ENCODE measurements at regions not wholly inside any gene's neighbourhood (a gene's known extent, or its start where the extent isn't known, plus 50 kb on each side); places are given as distances from the start of the nearest gene placed in this dataset.

GRCh38 chr10:130717083-130717482 is 580.9 kb downstream of the GLRX3 start:
- Histone ChIP-seq H2BK15ac (ENCODE audit: low read depth, low read length) (no peak overlapping the region), H3K79me1 (ENCODE audit: low read depth in 1 of 2, low read length in 2 of 2) (no peaks in the 10 kb centered on the region), H3K9me1 (ENCODE audit: insufficient read depth, low read length) (no peaks in the 10 kb centered on the region), H3K4me1 (ENCODE audit: control insufficient read depth, insufficient read depth, low read length) (no peaks in the 10 kb centered on the region), H3K9me3 (ENCODE audit: control insufficient read depth, insufficient read depth, low read length) (peaks cover 45% of the 10 kb centered on the region), H3K9ac (ENCODE audit: low read depth, low read length) (no peak overlapping the region), H3K23ac (ENCODE audit: low read depth, low read length) (no peak overlapping the region), H3K4me3 (ENCODE audit: insufficient read depth, low read depth, low read length) (no peak overlapping the region), H4K5ac (ENCODE audit: low read depth, low read length) (no peak overlapping the region), H3K36me3 (ENCODE audit: control insufficient read depth, insufficient read depth, low read length) (no peaks in the 10 kb centered on the region), H3K27ac (ENCODE audit: insufficient read depth, low read length) (no peak overlapping the region), H3K4ac (ENCODE audit: low read depth, low read length) (no peak overlapping the region), H2AK9ac (replicated peaks; ENCODE audit: low read depth, low read length, poor library complexity) (no peak overlapping the region), H2AK5ac (ENCODE audit: low read depth, low read length) (no peak overlapping the region), H3K56ac (ENCODE audit: extremely low read depth, insufficient read depth, low read length) (no peak overlapping the region), H3K4me2 (ENCODE audit: low read depth, low read length) (no peak overlapping the region), H2BK120ac (ENCODE audit: low read depth, low read length) (no peak overlapping the region), H4K91ac (ENCODE audit: insufficient read depth, low read depth, low read length) (no peak overlapping the region), H3K18ac (ENCODE audit: low read depth, low read length) (no peak overlapping the region), H2AFZ (replicated peaks; ENCODE audit: low read length, poor library complexity) (no peak overlapping the region), H4K8ac (ENCODE audit: low read depth in 2 of 2, low read length in 2 of 2) (no peak overlapping the region), H3K14ac (replicated peaks; ENCODE audit: low read depth, low read length) (no peak overlapping the region), H4K20me1 (ENCODE audit: insufficient read depth, low read length) (no peaks in the 10 kb centered on the region), H2BK20ac (ENCODE audit: low read depth, low read length) (no peak overlapping the region), H2BK5ac (ENCODE audit: low read depth, low read length, poor library complexity, severe bottlenecking) (no peak overlapping the region), H3K27me3 (ENCODE audit: control insufficient read depth, insufficient read depth, low read length) (no peaks in the 10 kb centered on the region)
- WGBS, 2 experiments (ENCODE audit: extremely low coverage in 2 of 2, insufficient read length in 1 of 2), result 74% methylated on average over 4 of the region's 7 CpGs; no CpG with 5 or more reads in 1 of the 2 experiments
- intact Hi-C loops (cut with micrococcal nuclease) (no loop called here), dilution Hi-C loops (cut with HindIII; ENCODE audit: low sequenced_read_pairs, unreplicated experiment) (no loop called here), in situ Hi-C loops (cut with MboI; ENCODE audit: low sequenced_read_pairs) (no loop called here)
- ChIA-PET POLR2A (ENCODE audit: unreplicated experiment) (no interaction called here), CTCF (no interaction called here)
- BruUV-seq (replicated peaks), result no TSS peak
- TF ChIP-seq RFX5 (IDR thresholded peaks at IDR 0.05; ENCODE audit: low read depth, low read length) (no peak), MXI1 (IDR thresholded peaks at IDR 0.05; ENCODE audit: borderline replicate concordance, low read depth, low read length) (no peak), CHD1 (IDR thresholded peaks at IDR 0.05; ENCODE audit: low read depth, low read length) (no peak), MAZ (IDR thresholded peaks at IDR 0.05; ENCODE audit: borderline replicate concordance, low read depth, low read length) (no peak), FOS (IDR thresholded peaks at IDR 0.05; ENCODE audit: low read depth, low read length) (no peak), RAD21 (IDR thresholded peaks at IDR 0.05; ENCODE audit: low read length) (no peak), RCOR1 (IDR thresholded peaks at IDR 0.05; ENCODE audit: insufficient replicate concordance, low read length) (no peak), POLR2A (IDR thresholded peaks at IDR 0.05; ENCODE audit: low read depth, low read length) (no peak), CTCF (conservative IDR thresholded peaks at IDR 0.05; ENCODE audit: low read depth, low read length) (no peak), USF2 (IDR thresholded peaks at IDR 0.05; ENCODE audit: low read depth, low read length) (no peak), SMC3 (IDR thresholded peaks at IDR 0.05; ENCODE audit: low read depth, low read length) (no peak), CEBPB (IDR thresholded peaks at IDR 0.05; ENCODE audit: low read depth, low read length) (no peak), NFE2L2 (IDR thresholded peaks at IDR 0.05; ENCODE audit: low read depth, low read length) (no peak), MAFK (IDR thresholded peaks at IDR 0.05; ENCODE audit: low read depth, low read length) (no peak), ELK1 (IDR thresholded peaks at IDR 0.05; ENCODE audit: borderline replicate concordance, low read depth, low read length) (no peak), BHLHE40 (IDR thresholded peaks at IDR 0.05; ENCODE audit: low read depth, low read length) (no peak)
- DNase-seq (no peak), ATAC-seq (ENCODE audit: low read depth) (no peak)
